CD4-positive, alpha-beta T cell treated with Interleukin-17A for 4 hours (primary cell): ENCODE measurements at regions not wholly inside any gene's neighbourhood (a gene's known extent, or its start where the extent isn't known, plus 50 kb on each side); places are given as distances from the start of the nearest gene placed in this dataset.

Source experiments
- DNase-seq: peaks from one replicate; pipeline ENCODE4 v3.0.0-alpha.2; 2020; ENCODE audit warnings: mixed read lengths

DNA sequence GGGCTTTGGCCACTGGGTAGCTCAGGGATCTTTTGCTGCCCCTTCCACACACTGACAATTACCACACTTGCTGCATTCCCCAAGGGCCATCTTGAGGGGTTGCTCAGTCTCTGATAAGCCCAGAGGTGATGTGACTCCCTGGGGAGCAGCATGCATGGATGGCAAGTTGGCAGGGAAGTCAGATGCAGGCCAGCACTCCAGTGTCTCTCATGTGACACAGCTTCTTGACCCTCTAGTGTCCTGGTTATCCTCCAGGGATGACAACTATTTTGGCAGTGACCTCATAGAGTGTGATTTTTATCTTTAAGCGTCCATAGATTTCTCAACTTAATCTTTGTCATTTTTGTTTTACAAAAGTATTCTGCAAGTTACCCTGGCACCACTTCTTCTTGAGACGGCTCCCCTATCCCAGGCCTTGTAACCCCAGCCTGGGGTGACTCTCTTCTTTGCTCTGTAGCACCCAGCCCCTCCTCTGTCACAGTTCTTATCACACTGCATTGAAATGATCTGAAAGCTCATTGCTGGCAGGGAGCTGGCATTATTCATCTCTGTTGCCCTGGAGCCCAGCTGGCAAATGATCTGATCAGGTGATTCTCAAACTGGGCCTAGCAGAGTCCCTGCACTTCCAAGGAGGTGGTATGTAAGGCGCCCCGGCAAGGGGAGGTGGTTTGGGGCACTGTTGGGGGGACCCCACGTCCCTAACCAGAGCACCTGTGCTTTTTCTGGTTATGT is 72.6 kb downstream of the TENT5C start:
- DNase-seq = no peak

GRCh38 chr1:117679299-117679698 is 73.5 kb downstream of the TENT5C start:
- no peak for DNase-seq

DNA sequence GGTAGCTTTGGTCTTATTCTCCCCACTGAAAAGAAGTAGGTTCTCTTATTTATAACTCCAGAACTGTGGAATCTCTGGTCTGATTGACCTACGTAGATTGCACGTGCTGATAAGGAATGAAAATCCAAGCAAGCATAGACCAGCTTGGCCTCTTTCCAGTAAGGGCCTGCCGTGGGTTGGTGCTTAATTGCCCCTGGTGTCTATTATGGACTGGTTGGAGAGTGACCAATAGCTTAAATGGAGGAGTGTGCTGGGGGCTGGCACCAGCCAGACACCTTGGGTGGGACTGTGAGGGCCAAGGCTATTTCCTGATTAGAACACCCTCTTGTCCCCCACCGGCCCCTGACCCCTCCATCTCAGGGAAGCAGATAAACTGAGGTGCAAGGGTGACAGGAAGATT is 74.0 kb downstream of the TENT5C start:
- DNase-seq = no peak

GRCh38 chr1:117680316-117681002 is 74.6 kb downstream of the TENT5C start:
- no peak for DNase-seq

GRCh38 chr1:117681093-117681900 is 75.4 kb downstream of the TENT5C start:
- DNase-seq = no peak

- DNase-seq = no peak
Measured at GRCh38 chr1:117681901-117682250, 76.0 kb downstream of the TENT5C start.

DNA sequence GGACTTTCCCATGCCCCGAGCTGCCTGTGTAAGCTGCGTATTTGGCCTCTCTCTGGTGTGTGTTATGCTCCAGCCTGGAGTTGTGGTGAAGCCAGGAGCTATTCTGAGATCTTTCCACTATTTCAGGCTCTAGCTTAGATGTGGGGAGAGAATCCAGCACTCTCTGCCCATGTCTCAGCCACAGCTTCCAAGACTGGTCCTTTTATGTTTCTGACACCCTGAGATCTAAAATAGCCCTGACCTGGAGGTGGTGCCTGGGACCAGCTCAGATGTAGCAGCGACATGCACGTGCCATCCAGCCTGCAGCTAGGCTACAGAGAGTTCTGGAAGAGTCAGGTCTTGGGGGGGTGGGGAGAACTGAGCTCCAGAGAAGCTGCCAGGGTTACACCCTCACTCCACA is 76.5 kb downstream of the TENT5C start:
- no peak for DNase-seq

GRCh38 chr1:117683571-117684285 is 77.9 kb downstream of the TENT5C start:
- DNase-seq = no peak

DNA sequence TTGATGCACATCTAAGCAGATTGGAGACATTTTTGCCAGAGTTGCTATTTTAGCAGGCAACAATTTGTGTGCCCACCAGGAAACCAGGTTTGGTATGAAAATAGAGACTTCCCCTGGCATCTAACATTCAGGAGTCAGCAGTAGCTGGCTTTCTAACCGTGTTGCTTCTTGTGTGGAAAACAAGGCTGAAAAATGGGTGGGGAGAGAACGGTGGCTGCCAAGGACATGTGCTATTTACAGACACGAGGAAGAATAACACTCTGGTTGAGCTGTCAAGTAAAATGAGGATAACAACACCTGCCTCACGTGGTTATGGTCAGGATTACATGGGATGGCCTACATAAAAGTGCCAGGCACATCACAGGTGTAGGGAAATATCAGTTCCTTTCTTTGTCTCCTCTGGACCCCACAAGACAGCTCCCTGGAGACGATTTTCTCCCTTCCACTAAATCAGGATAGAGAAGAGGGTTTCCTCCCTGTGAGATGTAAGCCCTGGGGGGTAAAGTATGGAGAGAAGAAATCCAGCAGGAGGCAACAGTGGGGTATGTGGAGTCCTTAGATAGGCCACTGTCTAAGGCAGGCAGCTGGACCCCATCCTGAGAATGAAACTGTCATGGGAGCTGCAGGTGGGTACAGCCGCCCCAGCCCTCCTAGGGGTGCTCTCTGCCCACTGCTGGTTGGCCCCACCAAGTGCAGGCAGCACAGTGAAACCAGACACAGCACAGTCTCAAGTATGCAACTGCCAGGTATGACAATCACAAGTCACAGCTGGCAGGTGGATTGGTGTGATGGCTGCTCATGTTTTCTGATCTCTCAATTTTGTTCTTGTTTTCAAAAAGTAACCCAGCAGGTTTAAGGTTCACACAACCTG is 80.3 kb downstream of the TENT5C start:
- no peak for DNase-seq

DNA sequence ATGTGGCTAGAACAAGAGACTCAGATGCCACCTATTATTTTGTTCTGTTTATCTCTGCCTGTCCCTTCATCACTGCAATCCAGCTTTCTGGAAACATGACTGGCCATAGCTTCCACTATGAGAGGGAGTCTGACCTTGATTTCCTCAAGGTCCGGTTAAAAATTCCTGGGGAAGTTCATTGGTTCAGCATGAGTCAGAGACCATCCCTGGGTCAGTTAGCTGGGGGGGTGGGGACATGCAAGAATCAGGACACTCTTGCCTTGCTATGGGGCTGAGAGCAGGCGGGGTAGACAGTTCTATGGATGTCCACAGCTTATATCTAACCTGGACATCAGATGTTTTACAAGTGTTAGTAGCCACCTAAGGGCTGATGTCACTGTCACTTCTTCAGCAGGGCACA is 81.1 kb downstream of the TENT5C start:
- DNase-seq = no peak

- no peak for DNase-seq
Measured at GRCh38 chr1:117689997-117690625, 84.3 kb downstream of the TENT5C start.

DNA sequence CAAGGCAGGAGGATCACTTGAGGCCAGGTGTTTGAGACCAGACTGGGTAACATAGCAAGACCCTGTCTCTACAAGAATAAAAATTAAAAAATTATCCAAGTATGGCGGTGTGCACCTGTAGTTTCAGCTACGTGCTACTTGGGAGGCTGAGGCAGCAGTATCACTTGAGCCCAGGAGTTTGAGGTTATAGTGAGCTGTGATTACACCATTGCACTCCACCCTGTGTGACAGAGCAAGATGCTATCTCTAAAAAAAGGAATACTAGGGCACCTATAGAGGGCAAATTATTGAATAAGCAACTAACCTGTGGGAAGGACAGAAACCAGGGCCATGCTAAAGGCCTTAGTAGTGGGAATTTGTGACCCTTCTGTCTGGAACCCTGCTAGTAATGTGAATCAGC is 86.1 kb downstream of the TENT5C start:
- no peak for DNase-seq

- no peak for DNase-seq
Measured at GRCh38 chr1:117694543-117694942, 88.7 kb downstream of the TENT5C start.

DNA sequence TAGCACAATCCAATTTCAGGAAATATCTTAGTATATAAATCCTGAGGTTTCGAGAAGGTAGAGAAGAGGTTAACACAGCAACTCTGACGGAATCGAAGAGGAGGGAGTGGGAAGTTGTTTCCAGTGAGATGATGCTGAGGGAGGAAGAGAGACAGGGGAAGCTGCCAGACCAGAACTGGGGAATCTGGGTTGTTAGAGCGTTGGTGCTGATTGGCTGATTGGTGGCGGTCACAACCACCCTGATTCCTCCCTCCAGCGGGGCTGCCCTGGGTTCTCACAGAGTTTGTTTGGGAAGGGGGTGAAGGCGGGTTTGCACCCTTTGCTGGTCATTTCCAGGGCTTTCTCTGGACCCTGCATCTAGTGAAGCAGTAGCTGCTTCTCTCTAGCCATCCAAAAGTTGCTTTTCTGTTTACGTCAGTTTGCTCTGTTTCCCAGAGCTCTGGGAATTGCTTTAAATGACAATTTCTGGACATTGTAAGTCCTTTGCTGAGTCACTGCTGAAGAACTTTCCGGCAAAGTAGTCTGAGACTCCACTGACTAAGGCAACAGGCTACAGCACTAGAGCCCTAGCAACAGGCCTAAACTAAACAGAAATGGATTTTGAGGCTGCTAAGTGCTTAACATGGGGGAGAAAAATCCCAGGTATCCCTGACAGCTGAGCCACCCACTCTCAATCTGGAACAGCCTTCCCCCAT is 90.1 kb downstream of the TENT5C start:
- no peak for DNase-seq

- no peak for DNase-seq
Measured at GRCh38 chr1:117696561-117696960, 90.7 kb downstream of the TENT5C start.

DNA sequence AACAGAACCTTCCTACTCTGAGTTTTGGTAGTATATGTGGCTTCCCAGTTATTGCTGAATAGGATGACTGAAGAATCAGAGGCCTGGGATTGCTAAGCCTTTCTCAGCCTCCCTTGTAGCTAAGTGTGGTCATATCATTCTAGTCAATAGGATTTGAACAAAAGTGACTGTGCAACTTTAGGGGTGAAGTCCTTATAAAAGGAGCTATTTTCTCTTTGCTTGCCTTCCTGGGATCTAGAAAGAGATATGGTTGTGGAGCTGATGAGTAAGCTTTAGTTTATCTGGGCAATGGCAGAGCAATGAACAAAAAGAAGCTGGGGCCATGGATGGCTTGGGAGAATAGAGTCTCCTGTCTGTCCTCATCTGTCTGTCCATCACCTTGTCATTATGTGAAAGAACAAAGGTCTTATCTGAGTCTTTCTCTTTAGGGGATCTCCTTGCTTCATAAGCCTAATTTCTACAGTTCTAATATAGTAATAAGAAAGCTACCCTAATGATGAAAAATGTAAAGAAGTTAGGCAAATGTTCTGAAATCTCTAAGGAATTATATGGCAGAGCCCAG is 91.5 kb downstream of the TENT5C start:
- no peak for DNase-seq

GRCh38 chr1:117698398-117699160 is 92.7 kb downstream of the TENT5C start:
- DNase-seq = no peak

DNA sequence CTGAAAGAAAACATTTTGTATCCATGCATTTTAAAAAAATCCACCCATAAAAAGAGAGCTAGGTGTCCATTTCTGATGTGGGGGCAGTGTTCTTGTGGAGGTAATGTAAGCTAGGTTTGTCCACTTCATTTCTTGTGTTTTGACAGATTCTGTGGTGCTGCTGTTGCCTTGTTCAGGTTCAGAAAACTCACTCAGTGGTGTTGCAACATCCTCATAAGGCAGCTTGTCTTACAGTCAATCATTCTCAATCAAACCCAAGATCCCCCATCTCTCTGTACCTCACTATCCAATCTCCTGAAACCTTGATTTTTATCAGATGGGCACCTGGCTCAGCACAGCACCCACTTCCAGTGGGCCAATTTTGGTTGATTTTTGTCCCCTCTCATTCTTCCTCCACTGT is 94.1 kb downstream of the TENT5C start:
- DNase-seq = no peak

GRCh38 chr1:117702654-117703053 is 96.8 kb downstream of the TENT5C start:
- no peak for DNase-seq

DNA sequence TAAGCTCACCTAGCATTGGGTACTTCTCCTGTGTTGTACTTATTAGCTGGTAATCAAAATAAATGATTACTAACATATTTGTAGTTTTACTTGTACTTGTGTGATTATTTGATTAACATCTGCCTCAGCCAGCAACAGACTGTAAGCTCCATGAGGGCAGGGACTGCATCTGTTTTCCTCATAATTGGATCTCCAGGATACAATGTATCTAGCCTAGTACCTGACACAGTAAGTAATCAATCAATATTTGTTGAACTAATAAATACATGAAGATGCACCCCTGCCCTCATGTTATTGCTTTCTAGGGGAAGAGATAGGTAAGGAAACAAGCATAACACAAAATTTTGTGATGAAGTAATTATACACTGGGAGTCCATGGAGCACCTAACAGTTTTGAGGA is 101.5 kb downstream of the TENT5C start:
- no peak for DNase-seq
